ENCODE measurements at regions not wholly inside any gene's neighbourhood (a gene's known extent, or its start where the extent isn't known, plus 50 kb on each side); places are given as distances from the start of the nearest gene placed in this dataset.

DNA sequence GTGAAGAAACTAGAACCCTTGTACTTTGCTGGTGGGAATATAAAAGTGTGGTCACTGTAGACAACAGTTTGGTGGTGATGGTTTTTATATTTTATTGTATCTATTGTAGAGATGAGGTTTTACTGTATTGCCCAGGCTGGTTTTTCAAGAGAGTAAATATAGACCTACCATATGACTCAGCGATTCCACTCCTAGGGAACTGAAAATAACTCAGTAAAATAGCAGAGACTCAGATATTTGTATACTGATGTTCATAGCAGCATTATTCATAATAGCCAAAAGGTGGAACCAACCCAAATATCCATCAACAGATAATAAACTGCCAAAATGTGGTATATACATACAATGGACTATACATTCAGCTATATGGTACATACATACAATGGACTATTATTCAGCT is 68.8 kb upstream of the IL12A start:
- peak in 1 of 2 donors; percentile 23 for DNase-seq (ENCODE audit: low read depth in 2 of 2)

DNA sequence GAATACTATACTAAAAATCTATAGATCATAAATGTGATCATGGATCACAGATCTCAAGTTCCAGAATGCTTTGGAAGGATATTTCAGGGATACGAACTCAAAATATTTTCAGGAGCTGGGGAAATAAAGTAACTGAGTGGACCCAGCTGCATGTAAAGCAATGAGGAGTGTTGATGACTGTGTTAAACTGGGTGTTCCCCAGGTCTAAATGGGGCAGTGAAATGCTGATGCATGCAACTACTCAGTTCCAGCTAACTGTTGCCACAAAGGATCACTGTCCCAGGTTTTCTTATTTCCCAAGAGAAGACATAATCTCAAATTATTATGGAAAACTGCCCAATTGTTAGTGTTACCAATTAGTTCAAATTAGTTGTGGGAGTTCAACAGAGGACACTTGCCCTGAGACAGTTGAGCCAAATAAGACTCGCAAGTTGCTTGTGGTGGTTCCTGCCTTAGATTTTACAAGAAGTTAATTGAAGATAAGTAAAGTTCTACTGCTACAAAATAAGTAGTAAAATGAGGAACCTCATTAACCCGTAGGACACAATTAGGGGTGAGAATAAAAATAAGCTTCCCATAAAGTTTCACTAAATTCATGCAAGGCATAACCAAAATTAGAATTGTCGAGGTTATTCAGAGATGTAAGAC is 66.3 kb upstream of the IL12A start:
- no peak for DNase-seq (ENCODE audit: low read depth in 2 of 2)

DNA sequence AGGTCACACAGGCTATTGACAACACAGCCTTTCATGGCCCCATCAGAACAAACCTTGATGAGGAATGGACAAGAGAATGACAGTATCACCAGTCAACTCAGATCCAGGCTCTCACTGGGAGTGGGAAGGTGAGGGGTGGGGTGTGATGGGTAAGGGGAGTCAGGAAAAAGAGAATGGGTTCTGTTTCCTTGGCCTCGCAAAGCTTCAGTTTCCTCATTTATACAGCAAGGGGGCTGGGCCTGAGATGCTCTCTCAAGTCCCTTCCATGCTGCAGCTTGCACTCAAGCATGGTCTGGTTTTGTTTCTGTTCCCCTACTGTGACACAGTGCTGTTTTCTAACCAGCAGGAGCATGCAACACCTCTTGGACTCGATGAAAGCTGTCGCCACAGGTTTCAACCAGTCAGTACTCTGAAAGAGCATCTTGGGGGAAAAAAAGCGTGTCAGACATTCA is 65.7 kb upstream of the IL12A start:
- DNase-seq (ENCODE audit: low read depth in 2 of 2) = no peak

DNA sequence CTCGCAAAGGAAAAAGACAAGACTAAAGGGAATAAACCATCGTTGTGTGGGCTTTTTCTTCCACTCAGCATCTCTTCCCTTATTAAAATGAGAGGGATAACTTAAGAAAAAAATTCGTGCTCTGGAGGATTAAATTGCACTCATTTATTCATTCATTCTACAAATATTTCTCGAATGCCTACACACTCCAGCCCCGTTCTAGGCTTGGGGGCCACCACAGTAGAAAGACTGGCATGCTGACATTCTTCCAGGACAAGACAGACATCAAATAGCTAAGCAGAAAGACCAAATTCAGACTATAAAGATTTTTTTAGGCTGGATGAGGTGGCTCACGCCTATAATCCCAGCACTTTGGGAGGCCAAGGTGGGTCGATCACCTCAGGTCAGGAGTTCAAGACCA is 65.3 kb upstream of the IL12A start:
- no peak for DNase-seq (ENCODE audit: low read depth in 2 of 2)

DNA sequence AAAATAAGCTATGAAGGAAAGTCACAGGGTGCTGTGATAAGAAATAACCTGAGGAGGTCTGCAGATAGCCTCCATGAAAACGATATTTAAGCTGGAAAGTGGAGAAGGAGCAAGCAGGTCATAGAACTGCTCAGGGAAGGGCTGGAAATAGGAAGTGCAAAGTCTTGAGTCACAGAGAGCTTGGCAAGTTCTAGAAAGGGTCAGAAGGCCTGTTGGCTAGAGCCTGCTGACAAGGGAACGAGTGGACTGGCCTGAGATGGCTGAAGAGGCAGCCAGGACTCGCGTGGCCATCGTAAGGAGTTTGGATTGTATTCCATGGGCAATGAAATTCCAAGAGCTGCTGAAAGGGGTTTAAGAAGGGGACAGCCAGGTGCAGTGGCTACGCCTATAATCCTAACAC is 64.7 kb upstream of the IL12A start:
- no peak for DNase-seq (ENCODE audit: low read depth in 2 of 2)

DNA sequence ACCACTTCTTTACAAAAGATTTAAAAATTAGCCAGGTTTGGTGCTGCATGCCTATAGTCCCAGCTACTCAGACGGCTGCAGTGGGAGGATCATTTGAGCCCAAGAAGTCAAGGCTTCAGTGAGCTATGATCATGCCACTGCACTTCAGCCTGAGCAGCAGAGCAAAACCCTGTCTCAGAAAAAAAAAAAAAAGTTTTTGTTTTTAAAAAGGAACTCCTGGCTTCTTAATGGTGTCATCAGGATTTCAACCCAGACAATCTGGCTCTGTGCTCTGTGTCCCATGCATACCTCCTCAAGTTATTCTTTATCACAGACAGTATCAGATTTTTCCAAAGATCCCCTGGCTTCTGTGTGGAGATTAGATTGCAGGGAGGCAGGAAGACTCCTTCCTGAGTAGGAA is 64.2 kb upstream of the IL12A start:
- no peak for DNase-seq (ENCODE audit: low read depth in 2 of 2)

DNA sequence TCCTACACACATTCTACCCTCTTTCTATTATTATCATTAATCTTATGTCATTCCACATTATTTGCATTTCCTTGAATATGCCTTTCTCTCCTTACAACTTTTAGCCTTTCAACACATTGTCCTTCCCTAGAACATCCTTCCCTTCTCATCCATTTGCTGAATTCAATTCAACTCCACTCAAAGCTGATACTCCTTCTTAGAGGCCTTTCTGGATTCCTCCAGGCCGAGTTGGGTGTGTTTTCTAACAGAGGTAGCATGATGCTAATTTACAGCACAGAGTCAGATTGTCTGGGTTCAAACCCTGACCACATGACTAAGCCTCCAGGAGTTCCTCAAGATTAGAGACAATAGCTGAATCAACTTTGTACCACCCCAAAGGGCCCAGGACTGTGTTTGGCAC is 63.4 kb upstream of the IL12A start:
- DNase-seq (ENCODE audit: low read depth in 2 of 2) = no peak

DNA sequence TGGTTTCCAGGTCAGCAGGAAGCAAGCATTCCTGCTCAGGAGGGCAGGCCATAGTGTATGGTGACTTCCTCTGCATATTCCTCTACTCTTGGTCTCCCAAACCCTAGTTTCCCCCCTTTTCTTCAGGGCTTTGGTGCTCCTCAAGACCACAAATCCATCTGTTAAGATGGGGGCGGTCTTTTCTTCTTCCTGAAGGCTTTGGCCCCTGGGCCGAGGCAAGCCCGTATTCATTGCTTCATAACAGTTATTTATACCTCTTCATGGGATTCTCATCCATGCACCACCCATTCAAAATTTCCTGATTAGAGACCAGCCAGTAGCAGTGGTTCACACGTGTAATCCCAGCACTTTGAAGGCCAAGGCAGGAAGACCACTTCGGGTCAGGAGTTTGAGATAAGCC is 62.1 kb upstream of the IL12A start:
- DNase-seq (ENCODE audit: low read depth in 2 of 2) = no peak

DNA sequence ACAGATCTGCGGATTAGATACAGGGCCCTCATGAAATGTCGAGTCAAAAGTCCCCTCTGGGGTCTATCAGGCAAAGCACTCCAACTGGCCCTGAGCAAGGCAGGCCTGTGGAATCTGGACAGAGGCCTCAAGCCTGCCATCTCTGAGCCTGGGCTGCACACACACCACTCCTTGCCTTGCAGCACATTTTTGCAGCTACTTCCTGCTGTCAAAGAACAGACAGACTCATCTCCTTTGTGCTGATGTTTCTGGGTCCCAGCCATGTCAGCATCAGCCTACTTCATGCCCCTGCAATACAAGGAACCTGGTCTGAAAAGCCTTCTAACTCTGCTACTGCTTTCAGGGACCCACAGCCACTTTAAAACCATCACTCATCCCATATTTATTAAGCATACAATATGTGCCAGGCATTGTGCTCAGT is 60.6 kb upstream of the IL12A start:
- no peak for DNase-seq (ENCODE audit: low read depth in 2 of 2)

DNA sequence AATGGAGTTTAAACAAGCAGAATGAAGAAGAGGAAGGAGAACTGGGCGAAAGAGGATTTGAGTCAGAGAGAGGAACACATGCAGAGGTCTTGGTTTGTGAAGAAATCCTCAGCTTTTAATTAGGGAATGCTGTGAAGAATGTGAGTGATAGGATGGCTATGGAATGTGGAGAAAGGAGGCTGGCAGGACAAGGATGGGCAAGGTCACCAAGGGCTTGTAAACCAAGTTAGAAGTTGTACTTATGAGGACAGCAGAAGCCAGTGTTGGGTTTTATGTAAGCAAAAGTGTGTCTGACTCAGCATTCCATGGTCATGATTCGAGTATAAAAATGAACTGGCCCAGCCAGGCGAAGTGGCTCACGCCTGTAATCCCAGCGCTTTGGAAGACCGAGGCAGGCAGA is 60.0 kb upstream of the IL12A start:
- peak in 1 of 2 donors; percentile 44 for DNase-seq (ENCODE audit: low read depth in 2 of 2)

DNA sequence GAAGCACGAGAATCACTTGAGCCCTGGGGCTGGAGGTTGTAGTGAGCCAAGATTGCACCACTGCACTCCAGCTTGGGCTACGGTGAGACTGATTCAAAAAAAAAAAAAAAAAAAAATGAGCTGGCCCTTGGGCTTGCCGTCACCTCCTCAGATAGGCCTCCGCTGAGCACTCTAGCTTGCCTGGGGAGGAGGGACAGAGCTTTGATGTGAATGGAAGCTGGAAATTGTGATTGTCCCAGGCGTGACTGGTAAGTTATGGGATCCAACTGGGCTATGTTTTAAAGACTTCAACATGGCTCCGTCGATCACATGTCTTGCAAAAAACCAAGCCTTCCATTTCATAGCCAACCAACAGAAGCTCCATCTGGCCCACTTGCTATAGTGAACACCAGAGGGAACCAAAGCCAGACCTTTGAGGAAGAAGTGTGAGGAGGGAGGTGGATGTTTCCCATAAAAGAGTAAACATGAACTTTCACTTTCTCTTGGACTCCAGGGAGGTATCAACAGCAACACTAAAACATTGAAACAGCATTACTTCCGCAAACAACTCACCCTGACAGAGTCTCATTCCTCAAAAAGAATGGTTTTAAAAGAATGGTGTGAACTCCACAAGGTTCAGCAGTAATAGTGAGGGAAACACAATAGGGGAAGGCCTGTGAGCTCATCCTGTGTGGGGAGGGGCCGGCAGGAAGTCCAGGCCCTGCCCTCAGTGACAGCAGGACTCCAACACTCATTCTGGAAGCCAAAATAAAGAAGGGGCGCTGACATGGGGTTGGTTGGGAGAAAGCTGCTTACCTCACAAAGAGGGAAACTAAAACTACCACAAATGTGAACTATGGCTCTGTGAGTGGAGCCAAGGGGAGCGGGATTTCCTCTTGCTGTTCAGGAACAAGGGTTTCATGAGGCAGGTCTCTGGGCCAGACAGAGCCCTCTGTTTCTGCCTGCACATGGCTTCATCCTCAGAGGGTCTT is 59.2 kb upstream of the IL12A start:
- peak; percentile 86 to 89 for DNase-seq (ENCODE audit: low read depth in 2 of 2)

DNA sequence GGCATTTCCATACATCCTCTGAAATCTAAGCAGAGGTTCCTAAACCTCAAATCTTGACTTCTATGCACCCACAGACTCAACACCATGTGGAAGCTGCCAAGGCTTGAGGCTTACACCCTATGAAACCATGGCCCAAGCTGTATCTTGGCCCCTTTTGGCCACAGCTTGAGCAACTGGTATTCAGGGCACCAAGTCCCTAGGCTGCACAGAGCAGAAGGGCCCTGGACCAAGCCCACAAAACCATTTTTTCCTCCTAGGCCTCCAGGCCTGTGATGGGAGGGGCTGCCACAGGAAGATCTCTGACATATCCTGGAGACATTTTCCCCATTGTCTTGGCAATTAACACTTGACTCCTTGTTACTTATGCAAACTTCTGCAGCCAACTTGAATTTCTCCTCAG is 54.4 kb upstream of the IL12A start:
- no peak for DNase-seq (ENCODE audit: low read depth in 2 of 2)

DNA sequence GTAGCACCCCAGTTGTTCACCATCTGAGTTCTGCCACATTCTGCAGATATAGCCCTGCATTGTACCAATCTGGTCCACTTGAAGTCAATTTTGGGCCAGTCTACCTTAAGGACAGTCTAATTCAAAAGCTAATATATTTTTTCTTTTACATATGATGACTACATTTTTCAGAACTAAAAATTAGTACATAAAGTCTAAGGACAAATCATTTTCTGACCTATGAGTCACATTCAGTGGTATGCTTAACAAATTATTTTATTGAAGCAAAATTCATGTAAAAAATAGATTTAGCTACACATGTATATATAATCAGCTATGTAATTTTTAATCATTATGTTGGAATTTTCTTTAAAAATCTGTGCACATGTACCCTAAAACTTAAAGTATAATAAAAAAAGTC is 52.1 kb upstream of the IL12A start:
- no peak for DNase-seq (ENCODE audit: low read depth in 2 of 2)

DNA sequence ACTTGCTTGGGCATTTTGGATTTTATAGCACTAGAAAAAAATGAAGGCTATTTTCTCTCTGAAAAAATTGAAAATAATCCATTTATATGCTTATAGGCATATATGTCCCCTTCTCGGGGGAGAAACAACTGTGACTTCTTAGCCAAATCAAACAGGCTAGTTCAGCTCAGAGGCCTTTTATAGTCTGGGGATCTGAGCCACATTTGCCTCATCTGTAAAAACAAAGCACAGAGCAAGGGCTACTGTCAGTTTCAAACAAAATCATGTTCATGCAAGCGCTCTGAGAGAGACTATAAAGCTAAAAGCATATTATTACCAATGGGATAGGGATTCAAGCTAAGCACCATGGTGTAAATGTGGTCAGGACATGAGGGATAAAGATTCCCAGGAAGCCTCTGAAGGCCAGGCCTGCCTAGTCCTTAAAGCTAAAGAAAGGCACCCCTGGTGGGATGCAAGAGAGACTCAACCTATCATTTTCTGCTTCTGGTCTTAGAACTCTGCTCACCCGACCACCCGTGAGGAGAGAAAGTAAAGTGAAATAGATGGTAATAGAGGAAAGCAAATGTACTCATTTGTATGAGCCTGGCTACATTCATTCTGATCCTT is 51.0 kb upstream of the IL12A start:
- peak; percentile 5 to 16 for DNase-seq (ENCODE audit: low read depth in 2 of 2)

DNA sequence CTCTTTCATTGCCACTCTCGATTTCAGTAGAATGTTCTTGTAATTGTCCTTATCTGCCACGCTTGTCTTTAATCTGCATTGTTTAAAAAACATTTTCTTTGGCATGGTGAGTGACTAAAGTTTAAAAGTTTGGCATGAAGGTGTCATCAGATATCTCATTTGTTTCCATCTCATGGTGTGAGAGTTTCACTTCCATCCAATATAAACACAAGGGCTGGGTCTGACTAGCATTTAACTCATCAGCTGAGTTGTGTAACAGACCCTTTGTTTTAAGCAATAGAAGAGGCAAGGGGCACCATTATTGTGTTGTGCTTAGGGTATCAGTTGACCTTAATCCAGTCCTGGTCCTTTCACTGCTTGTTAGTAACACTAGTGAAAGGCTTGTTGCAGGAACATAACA is 49.9 kb upstream of the IL12A start:
- peak; percentile 49 to 71 for DNase-seq (ENCODE audit: low read depth in 2 of 2)
